Testis (tissue), 2 donors: ENCODE measurements at regions not wholly inside any gene's neighbourhood (a gene's known extent, or its start where the extent isn't known, plus 50 kb on each side); places are given as distances from the start of the nearest gene placed in this dataset.

ENCODE experiments used
- DNase-seq: peaks from one replicate; pipeline ENCODE4 v3.0.0-alpha.2; 2019
- H3K27ac ChIP-seq, 2 donors: fragments of 200-600 bp; sonication (generic); one replicate each; pipeline ENCODE4 v1.5.1; 2019
- H3K27me3 ChIP-seq: fragments of 200-600 bp; sonication (generic); one replicate; pipeline ENCODE4 v1.5.1; 2019
- H3K36me3 ChIP-seq: fragments of 200-600 bp; sonication (generic); one replicate; pipeline ENCODE4 v1.5.1; 2017; ENCODE audit warnings: low read depth; ENCODE audit errors: missing control alignments
- H3K4me1 ChIP-seq: fragments of 200-600 bp; sonication (generic); one replicate; pipeline ENCODE4 v1.5.1; 2019
- H3K4me3 ChIP-seq, 2 donors: fragments of 200-600 bp; sonication (generic); one replicate each; pipeline ENCODE4 v1.5.1; 2017 to 2019
- H3K9me3 ChIP-seq: fragments of 200-600 bp; sonication (generic); one replicate; pipeline ENCODE4 v1.5.1; 2017
- CTCF ChIP-seq, 3 experiments: fragments of 450-650 bp in 2 of 3; fragments of 200-600 bp in 1 of 3; sonication (generic) in 1 of 3; IDR thresholded peaks; one replicate each; pipeline ENCODE4 v1.5.1; 2016 to 2019; ENCODE audit warnings: antibody characterized with exemption in 3 of 3, mild to moderate bottlenecking in 2 of 3, moderate library complexity in 1 of 3
- POLR2A ChIP-seq: fragments of 450-650 bp; IDR thresholded peaks from one replicate; pipeline ENCODE4 v1.6.1; 2017; ENCODE audit warnings: antibody characterized with exemption, mild to moderate bottlenecking, moderate library complexity
- WGBS, 2 donors: methylation state at CpG; one replicate each; pipeline ENCODE4 v1.1.5; 2018; 5-methylcytosine and 5-hydroxymethylcytosine counted together
- intact Hi-C: fragments of 100-400 bp; cut with DNase I; formaldehyde crosslinking; loops from one replicate; pipeline ENCODE4 v1.15.1; 2023; ENCODE audit warnings: low total_unique reads

GRCh38 chr1:234729561-234730474 is 119.8 kb upstream of the IRF2BP2 start:
- intact Hi-C loops = loop anchor here (10.0 kb wide), 1 partner anchor 255 kb away; no protein-coding TSS in a partner anchor
- H3K4me1 ChIP-seq = peaks cover 37% of the 10 kb centered on the region
- H3K4me3 ChIP-seq = no peak overlapping the region
- TF ChIP-seq CTCF (IDR thresholded peaks at IDR 0.05) (no peak), POLR2A (no peak)
- H3K27ac ChIP-seq = no peak overlapping the region
- H3K9me3 ChIP-seq = no peaks in the 10 kb centered on the region
- 85 to 87% methylated on average over 18 of the region's 18 CpGs for WGBS, 2 donors
- H3K36me3 ChIP-seq = no peaks in the 10 kb centered on the region
- DNase-seq = no peak
- H3K27me3 ChIP-seq = no peaks in the 10 kb centered on the region

GRCh38 chr1:234728740-234729139 is 118.8 kb upstream of the IRF2BP2 start:
- WGBS, 2 donors = 94% methylated on average over 12 of the region's 12 CpGs
- no peak for TF ChIP-seq CTCF (IDR thresholded peaks at IDR 0.05)
- TF ChIP-seq POLR2A = no peak
- no peak for DNase-seq
- Histone ChIP-seq H3K36me3 (no peaks in the 10 kb centered on the region), H3K4me1 (peaks cover 43% of the 10 kb centered on the region), H3K4me3 (no peak overlapping the region), H3K27ac (no peak overlapping the region), H3K27me3 (no peaks in the 10 kb centered on the region), H3K9me3 (no peaks in the 10 kb centered on the region)
- intact Hi-C loops = loop anchor here (10.0 kb wide), 1 partner anchor 256 kb away; no protein-coding TSS in a partner anchor

GRCh38 chr1:234727018-234727940 is 117.3 kb upstream of the IRF2BP2 start:
- Histone ChIP-seq H3K9me3 (no peaks in the 10 kb centered on the region), H3K36me3 (no peaks in the 10 kb centered on the region), H3K4me1 (peaks cover 58% of the 10 kb centered on the region), H3K27ac (peak overlapping the region; percentile 89 to 96), H3K27me3 (no peaks in the 10 kb centered on the region), H3K4me3 (no peak overlapping the region)
- TF ChIP-seq POLR2A (no peak), CTCF (IDR thresholded peaks at IDR 0.05) (no peak)
- no peak for DNase-seq
- intact Hi-C loops = loop anchor here (10.0 kb wide), 1 partner anchor 258 kb away; no protein-coding TSS in a partner anchor
- WGBS, 2 donors = 47 to 56% methylated on average over 8 of the region's 8 CpGs

- DNase-seq = peak; percentile 61
- H3K9me3 ChIP-seq = no peaks in the 10 kb centered on the region
- intact Hi-C loops = loop anchor here (10.0 kb wide), 1 partner anchor 258 kb away; no protein-coding TSS in a partner anchor
- whole genome bisulfite sequencing, 2 donors = 36 to 49% methylated on average over 6 to 12 of the region's 12 CpGs
- TF ChIP-seq CTCF (IDR thresholded peaks at IDR 0.05) (no peak), POLR2A (no peak)
- peaks cover 66% of the 10 kb centered on the region for H3K4me1 ChIP-seq
- H3K4me3 ChIP-seq = no peak overlapping the region
- H3K36me3 ChIP-seq = no peaks in the 10 kb centered on the region
- H3K27ac ChIP-seq = peak overlapping the region; percentile 89 to 96
- no peaks in the 10 kb centered on the region for H3K27me3 ChIP-seq
Measured at GRCh38 chr1:234726359-234726943, 116.5 kb upstream of the IRF2BP2 start.
